Ovary (tissue), 3 donors: ENCODE measurements at regions not wholly inside any gene's neighbourhood (a gene's known extent, or its start where the extent isn't known, plus 50 kb on each side); places are given as distances from the start of the nearest gene placed in this dataset.

ENCODE experiments used
- CTCF ChIP-seq, 3 donors: fragments of 450-650 bp in 2 of 3; fragments of 200-600 bp in 1 of 3; IDR thresholded peaks; one replicate each; pipeline versions ENCODE4 v1.5.1 to v1.8.0; 2016 to 2022; ENCODE audit warnings: antibody characterized with exemption in 3 of 3, mild to moderate bottlenecking in 1 of 3
- EP300 ChIP-seq: sonication (generic); formaldehyde crosslinking; IDR thresholded peaks from one replicate; pipeline ENCODE4 v1.6.1; 2017; ENCODE audit warnings: antibody characterized with exemption
- POLR2A ChIP-seq: fragments of 450-650 bp; IDR thresholded peaks from one replicate; pipeline ENCODE4 v1.6.1; 2017; ENCODE audit warnings: antibody characterized with exemption, mild to moderate bottlenecking, moderate library complexity
- donor health status: DM: no; HTN: no; CAD: no.

GRCh38 chr11:116035977-116036376 lies 531.8 kb upstream of the CADM1 start:
- no peak for TF ChIP-seq CTCF (IDR thresholded peaks at IDR 0.05)
- TF ChIP-seq POLR2A = no peak
- no peak for TF ChIP-seq EP300
